SK-N-SH treated with all-trans-retinoic acid at 6 μM for 48 hours (cell line): ENCODE measurements at regions not wholly inside any gene's neighbourhood (a gene's known extent, or its start where the extent isn't known, plus 50 kb on each side); places are given as distances from the start of the nearest gene placed in this dataset.
"Not testable (repeated sequence)": the region's sequence is repeated elsewhere in the genome, so short reads cannot be mapped to it uniquely, and the experiment has no call there.

Experiments
- ATAC-seq: fragments of 200-7000 bp; cut with Tn5 transposase; 3 replicates; pipeline ENCODE4 v1.9.1; 2020; ENCODE audit warnings: mild to moderate bottlenecking, moderate library complexity
- ARNTL ChIP-seq: fragments of 450-650 bp; formaldehyde crosslinking; IDR thresholded peaks from 2 replicates; pipeline ENCODE4 v1.5.0; 2020; ENCODE audit warnings: low read depth, mild to moderate bottlenecking, moderate library complexity, borderline replicate concordance
- BACH2 ChIP-seq: fragments of 250-450 bp; sonication (Bioruptor Pico); IDR thresholded peaks from 2 replicates; pipeline ENCODE4 v1.9.0; 2021; ENCODE audit warnings: mild to moderate bottlenecking, borderline replicate concordance
- CSDC2 ChIP-seq: fragments of 250-450 bp; sonication (Bioruptor Pico); IDR thresholded peaks from 2 replicates; pipeline ENCODE4 v1.5.0; 2020; ENCODE audit warnings: mild to moderate bottlenecking, moderate library complexity
- CSRNP3 ChIP-seq: fragments of 250-450 bp; sonication (Bioruptor Pico); IDR thresholded peaks from 2 replicates; pipeline ENCODE4 v1.5.1; 2021; ENCODE audit warnings: mild to moderate bottlenecking, moderate library complexity
- ESRRG ChIP-seq: fragments of 250-450 bp; sonication (Bioruptor Pico); IDR thresholded peaks from 2 replicates; pipeline ENCODE4 v1.6.1; 2021; ENCODE audit warnings: mild to moderate bottlenecking
- GLIS3 ChIP-seq: fragments of 250-450 bp; sonication (Bioruptor Pico); IDR thresholded peaks from 2 replicates; pipeline ENCODE4 v1.5.0; 2020; ENCODE audit warnings: mild to moderate bottlenecking, moderate library complexity
- ISL1 ChIP-seq: fragments of 250-450 bp; sonication (Bioruptor Pico); IDR thresholded peaks from 2 replicates; pipeline ENCODE4 v2.1.2; 2022; ENCODE audit warnings: mild to moderate bottlenecking, moderate library complexity
- PATZ1 ChIP-seq: fragments of 250-450 bp; sonication (Bioruptor Pico); IDR thresholded peaks from 2 replicates; pipeline ENCODE4 v1.8.0; 2020; ENCODE audit warnings: mild to moderate bottlenecking, moderate library complexity, borderline replicate concordance
- PPARA ChIP-seq: fragments of 250-450 bp; sonication (Bioruptor Pico); IDR thresholded peaks from 2 replicates; pipeline ENCODE4 v1.5.0; 2020; ENCODE audit warnings: mild to moderate bottlenecking, borderline replicate concordance
- RARB ChIP-seq: fragments of 250-450 bp; sonication (Bioruptor Pico); IDR thresholded peaks from 2 replicates; pipeline ENCODE4 v1.8.0; 2021; ENCODE audit warnings: mild to moderate bottlenecking, moderate library complexity
- SNAI2 ChIP-seq: fragments of 250-450 bp; sonication (Bioruptor Pico); IDR thresholded peaks from 2 replicates; pipeline ENCODE4 v1.5.0; 2020; ENCODE audit warnings: mild to moderate bottlenecking, moderate library complexity
- TCF4 ChIP-seq: fragments of 250-450 bp; sonication (Bioruptor Pico); IDR thresholded peaks from 2 replicates; pipeline ENCODE4 v1.8.0; 2021; ENCODE audit warnings: mild to moderate bottlenecking, moderate library complexity, borderline replicate concordance
- TOX ChIP-seq: fragments of 250-450 bp; sonication (Bioruptor Pico); IDR thresholded peaks from 2 replicates; pipeline ENCODE4 v1.8.0; 2021; ENCODE audit warnings: mild to moderate bottlenecking, moderate library complexity, borderline replicate concordance
- TSHZ2 ChIP-seq: fragments of 250-450 bp; sonication (Bioruptor Pico); IDR thresholded peaks from 2 replicates; pipeline ENCODE4 v1.5.0; 2020; ENCODE audit warnings: mild to moderate bottlenecking, moderate library complexity
- ZC3H10 ChIP-seq: fragments of 250-450 bp; sonication (Bioruptor Pico); IDR thresholded peaks from 2 replicates; pipeline ENCODE4 v1.5.1; 2021; ENCODE audit warnings: mild to moderate bottlenecking, moderate library complexity
- ZFP3 ChIP-seq: fragments of 250-450 bp; sonication (Bioruptor Pico); IDR thresholded peaks from 2 replicates; pipeline ENCODE4 v1.5.0; 2020; ENCODE audit warnings: mild to moderate bottlenecking, moderate library complexity
- ZFP30 ChIP-seq: fragments of 450-650 bp; formaldehyde crosslinking; IDR thresholded peaks from 2 replicates; pipeline ENCODE4 v1.5.0; 2022; ENCODE audit warnings: mild to moderate bottlenecking, moderate library complexity
- ZNF565 ChIP-seq: fragments of 450-650 bp; formaldehyde crosslinking; conservative IDR thresholded peaks from 2 replicates; pipeline ENCODE4 v1.5.0; 2020; ENCODE audit warnings: low read depth, mild to moderate bottlenecking, moderate library complexity
- ZNF70 ChIP-seq: fragments of 450-650 bp; formaldehyde crosslinking; IDR thresholded peaks from 2 replicates; pipeline ENCODE4 v1.5.0; 2020; ENCODE audit warnings: mild to moderate bottlenecking, moderate library complexity
- ZNF8 ChIP-seq: fragments of 450-650 bp; formaldehyde crosslinking; IDR thresholded peaks from 2 replicates; pipeline ENCODE4 v1.5.0; 2020; ENCODE audit warnings: mild to moderate bottlenecking, moderate library complexity
- TF ChIP-seq, protein P1 (sequence below): fragments of 250-450 bp; sonication (Bioruptor Pico); IDR thresholded peaks from 2 replicates; pipeline ENCODE4 v1.5.1; 2020; ENCODE audit warnings: low read depth, mild to moderate bottlenecking, moderate library complexity
- TF ChIP-seq, protein P2 (sequence below): fragments of 250-450 bp; sonication (Bioruptor Pico); IDR thresholded peaks from 2 replicates; pipeline ENCODE4 v1.8.0; 2021; ENCODE audit warnings: low read depth, mild to moderate bottlenecking, moderate library complexity, borderline replicate concordance

DNA sequence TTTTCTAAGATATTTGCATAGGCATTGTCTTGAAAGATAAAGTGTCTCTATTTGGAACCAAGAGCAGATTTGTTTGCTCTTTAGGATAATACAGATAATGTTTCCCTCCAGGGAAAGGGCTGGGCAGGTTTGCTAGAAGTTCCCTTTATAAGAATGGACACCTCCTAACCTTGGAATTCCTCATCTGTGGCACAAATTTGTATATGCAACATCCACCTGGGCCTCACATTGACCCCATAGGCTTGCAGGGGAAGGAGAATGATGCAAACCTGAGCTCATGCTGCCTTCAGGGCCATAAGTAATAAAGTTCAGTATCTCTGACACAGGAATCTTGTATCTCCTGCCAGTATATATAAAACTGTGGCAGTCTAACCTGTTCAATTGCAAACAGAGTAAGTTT is 508.4 kb upstream of the MIR17HG start:
- no peak for TF ChIP-seq ZNF8 (CRISPR knock-in tag)
- no peak for TF ChIP-seq ZC3H10
- TF ChIP-seq, protein P1, sequence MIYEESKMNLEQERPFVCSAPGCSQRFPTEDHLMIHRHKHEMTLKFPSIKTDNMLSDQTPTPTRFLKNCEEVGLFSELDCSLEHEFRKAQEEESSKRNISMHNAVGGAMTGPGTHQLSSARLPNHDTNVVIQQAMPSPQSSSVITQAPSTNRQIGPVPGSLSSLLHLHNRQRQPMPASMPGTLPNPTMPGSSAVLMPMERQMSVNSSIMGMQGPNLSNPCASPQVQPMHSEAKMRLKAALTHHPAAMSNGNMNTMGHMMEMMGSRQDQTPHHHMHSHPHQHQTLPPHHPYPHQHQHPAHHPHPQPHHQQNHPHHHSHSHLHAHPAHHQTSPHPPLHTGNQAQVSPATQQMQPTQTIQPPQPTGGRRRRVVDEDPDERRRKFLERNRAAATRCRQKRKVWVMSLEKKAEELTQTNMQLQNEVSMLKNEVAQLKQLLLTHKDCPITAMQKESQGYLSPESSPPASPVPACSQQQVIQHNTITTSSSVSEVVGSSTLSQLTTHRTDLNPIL, result no peak
- no peak for TF ChIP-seq ZFP3 (CRISPR knock-in tag)
- TF ChIP-seq GLIS3 (CRISPR knock-in tag), result no peak
- no peak for TF ChIP-seq BACH2 (CRISPR knock-in tag)
- no peak for TF ChIP-seq TSHZ2 (CRISPR knock-in tag)
- no peak for TF ChIP-seq CSDC2 (CRISPR knock-in tag)
- no peak for TF ChIP-seq CSRNP3 (CRISPR knock-in tag)
- no peak for TF ChIP-seq SNAI2 (CRISPR knock-in tag)
- no peak for TF ChIP-seq ISL1 (CRISPR knock-in tag)
- TF ChIP-seq, protein P2, sequence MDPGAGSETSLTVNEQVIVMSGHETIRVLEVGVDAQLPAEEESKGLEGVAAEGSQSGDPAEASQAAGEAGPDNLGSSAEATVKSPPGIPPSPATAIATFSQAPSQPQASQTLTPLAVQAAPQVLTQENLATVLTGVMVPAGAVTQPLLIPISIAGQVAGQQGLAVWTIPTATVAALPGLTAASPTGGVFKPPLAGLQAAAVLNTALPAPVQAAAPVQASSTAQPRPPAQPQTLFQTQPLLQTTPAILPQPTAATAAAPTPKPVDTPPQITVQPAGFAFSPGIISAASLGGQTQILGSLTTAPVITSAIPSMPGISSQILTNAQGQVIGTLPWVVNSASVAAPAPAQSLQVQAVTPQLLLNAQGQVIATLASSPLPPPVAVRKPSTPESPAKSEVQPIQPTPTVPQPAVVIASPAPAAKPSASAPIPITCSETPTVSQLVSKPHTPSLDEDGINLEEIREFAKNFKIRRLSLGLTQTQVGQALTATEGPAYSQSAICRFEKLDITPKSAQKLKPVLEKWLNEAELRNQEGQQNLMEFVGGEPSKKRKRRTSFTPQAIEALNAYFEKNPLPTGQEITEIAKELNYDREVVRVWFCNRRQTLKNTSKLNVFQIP (CRISPR knock-in tag), result no peak
- TF ChIP-seq RARB (CRISPR knock-in tag), result no peak
- TF ChIP-seq ESRRG (CRISPR knock-in tag), result no peak
- TF ChIP-seq ZNF565 (CRISPR knock-in tag), result no peak
- ATAC-seq, result no peak

- TF ChIP-seq, protein P2 (CRISPR knock-in tag), result no peak
- no peak for TF ChIP-seq ZFP3 (CRISPR knock-in tag)
- TF ChIP-seq ESRRG (CRISPR knock-in tag), result no peak
- no peak for TF ChIP-seq TSHZ2 (CRISPR knock-in tag)
- TF ChIP-seq PATZ1, result no peak
- no peak for TF ChIP-seq BACH2 (CRISPR knock-in tag)
- TF ChIP-seq CSRNP3 (CRISPR knock-in tag), result no peak
- TF ChIP-seq ZNF70 (CRISPR knock-in tag), result no peak
- TF ChIP-seq PPARA (CRISPR knock-in tag), result no peak
- TF ChIP-seq TOX (CRISPR knock-in tag), result no peak
- TF ChIP-seq TCF4 (CRISPR knock-in tag), result no peak
- no peak for TF ChIP-seq ZNF565 (CRISPR knock-in tag)
- TF ChIP-seq CSDC2 (CRISPR knock-in tag), result no peak
- TF ChIP-seq ARNTL, result no peak
- no peak for TF ChIP-seq ZFP30
- TF ChIP-seq ZC3H10, result no peak
- TF ChIP-seq ZNF8 (CRISPR knock-in tag), result no peak
- TF ChIP-seq SNAI2 (CRISPR knock-in tag), result no peak
- no peak for ATAC-seq
These were observed 500.6 kb upstream of the MIR17HG start for GRCh38 chr13:90846936-90847335.

DNA sequence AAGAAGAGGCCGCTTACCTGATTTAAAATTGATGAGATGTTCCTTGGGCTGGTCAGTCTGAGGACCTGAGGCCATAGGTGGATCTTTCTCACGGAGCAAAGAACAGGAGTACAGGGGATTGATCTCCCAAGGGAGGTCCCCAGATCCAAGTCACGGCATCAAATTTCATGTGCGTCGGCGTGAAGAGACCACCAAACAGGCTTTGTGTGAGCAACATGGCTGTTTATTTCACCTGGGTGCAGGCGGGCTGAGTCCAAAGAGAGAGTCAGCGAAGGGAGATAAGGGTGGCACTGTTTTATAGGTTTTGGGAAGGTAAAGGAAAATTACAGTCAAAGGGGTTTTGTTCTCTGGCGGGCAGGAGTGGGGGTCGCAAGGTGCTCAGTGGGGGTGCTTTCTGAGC is 493.8 kb upstream of the MIR17HG start:
- not testable (repeated sequence) for ATAC-seq
